ENCODE measurements at regions not wholly inside any gene's neighbourhood (a gene's known extent, or its start where the extent isn't known, plus 50 kb on each side); places are given as distances from the start of the nearest gene placed in this dataset.
"Not testable (repeated sequence)": the region's sequence is repeated elsewhere in the genome, so short reads cannot be mapped to it uniquely, and the experiment has no call there.

- DNase-seq (ENCODE audit: low read depth) = no peak
Measured at GRCh38 chr15:26075770-26076169, 212.6 kb upstream of the ATP10A start.

GRCh38 chr15:26073430-26074333, 210.6 kb upstream of the ATP10A start:
- DNase-seq (ENCODE audit: low read depth) = no peak

GRCh38 chr15:26070095-26070532, 207.0 kb upstream of the ATP10A start:
- no peak for DNase-seq (ENCODE audit: low read depth)

- no peak for DNase-seq (ENCODE audit: low read depth)
Measured at GRCh38 chr15:26069231-26069641, 206.1 kb upstream of the ATP10A start.

- DNase-seq (ENCODE audit: low read depth) = no peak
Measured at GRCh38 chr15:26066896-26067295, 203.8 kb upstream of the ATP10A start.

GRCh38 chr15:26065723-26066122, 202.6 kb upstream of the ATP10A start:
- no peak for DNase-seq (ENCODE audit: low read depth)

- DNase-seq (ENCODE audit: low read depth) = no peak
Measured at GRCh38 chr15:26061248-26061647, 198.1 kb upstream of the ATP10A start.

GRCh38 chr15:26056766-26057165, 193.6 kb upstream of the ATP10A start:
- not testable (repeated sequence) for DNase-seq (ENCODE audit: low read depth)

- no peak for DNase-seq (ENCODE audit: low read depth)
Measured at GRCh38 chr15:26051761-26052675, 188.9 kb upstream of the ATP10A start.

GRCh38 chr15:26050984-26051383, 187.9 kb upstream of the ATP10A start:
- no peak for DNase-seq (ENCODE audit: low read depth)

GRCh38 chr15:26049900-26050657, 187.0 kb upstream of the ATP10A start:
- no peak for DNase-seq (ENCODE audit: low read depth)

- DNase-seq (ENCODE audit: low read depth) = no peak
Measured at GRCh38 chr15:26048669-26049068, 185.5 kb upstream of the ATP10A start.

GRCh38 chr15:26045516-26045915, 182.4 kb upstream of the ATP10A start:
- DNase-seq (ENCODE audit: low read depth) = no peak

GRCh38 chr15:26043018-26043417, 179.9 kb upstream of the ATP10A start:
- DNase-seq (ENCODE audit: low read depth) = no peak

- DNase-seq (ENCODE audit: low read depth) = no peak
Measured at GRCh38 chr15:26038693-26039092, 175.6 kb upstream of the ATP10A start.

- DNase-seq (ENCODE audit: low read depth) = no peak
Measured at GRCh38 chr15:26037369-26037768, 174.2 kb upstream of the ATP10A start.

GRCh38 chr15:26033493-26033892, 170.4 kb upstream of the ATP10A start:
- no peak for DNase-seq (ENCODE audit: low read depth)

- no peak for DNase-seq (ENCODE audit: low read depth)
Measured at GRCh38 chr15:26032162-26032846, 169.2 kb upstream of the ATP10A start.

GRCh38 chr15:26029586-26029985, 166.5 kb upstream of the ATP10A start:
- DNase-seq (ENCODE audit: low read depth) = not testable (repeated sequence)

- no peak for DNase-seq (ENCODE audit: low read depth)
Measured at GRCh38 chr15:26029146-26029545, 166.0 kb upstream of the ATP10A start.

- DNase-seq (ENCODE audit: low read depth) = no peak
Measured at GRCh38 chr15:26028086-26028740, 165.1 kb upstream of the ATP10A start.
